Astrocyte of the cerebellum (primary cell): ENCODE measurements at regions not wholly inside any gene's neighbourhood (a gene's known extent, or its start where the extent isn't known, plus 50 kb on each side); places are given as distances from the start of the nearest gene placed in this dataset.

Source experiments
- DNase-seq: peaks from one replicate; pipeline ENCODE4 v3.0.0-alpha.2; 2011; ENCODE audit warnings: low read depth
- H3K4me3 ChIP-seq: 2 replicates; pipeline ENCODE4 v1.5.1; 2011; ENCODE audit warnings: mild to moderate bottlenecking, low read depth, low read length, moderate library complexity
- CTCF ChIP-seq: IDR thresholded peaks from 2 replicates; pipeline ENCODE4 v1.5.1; 2012; ENCODE audit warnings: low read length, low read depth, moderate library complexity, mild to moderate bottlenecking; ENCODE audit errors: missing control alignments
- in situ Hi-C: cut with HindIII; loops from 2 replicates; pipeline ENCODE4 v1.10.0; 2017; ENCODE audit warnings: low sequenced_read_pairs

DNA sequence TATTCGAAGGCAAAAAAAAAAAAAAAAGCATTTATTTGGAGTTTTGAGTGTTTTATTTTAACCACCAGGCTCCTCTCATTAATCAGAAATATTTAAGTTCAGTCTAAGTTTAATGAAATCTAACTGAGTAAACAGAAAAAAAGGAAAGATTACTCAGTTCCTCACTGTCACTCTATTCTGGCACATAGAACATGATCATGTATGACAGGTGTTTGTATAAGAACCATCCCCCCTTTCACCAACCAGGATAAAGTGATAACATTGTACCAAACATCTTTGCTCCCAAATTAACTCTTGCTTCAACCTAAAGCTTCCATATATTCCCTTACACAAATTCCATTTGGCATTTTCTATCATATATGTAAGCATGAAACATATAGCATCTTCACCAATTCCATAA is 176.2 kb upstream of the HSF2 start:
- no peak overlapping the region for H3K4me3 ChIP-seq
- in situ Hi-C loops = no loop called here
- TF ChIP-seq CTCF = no peak
- DNase-seq = no peak

DNA sequence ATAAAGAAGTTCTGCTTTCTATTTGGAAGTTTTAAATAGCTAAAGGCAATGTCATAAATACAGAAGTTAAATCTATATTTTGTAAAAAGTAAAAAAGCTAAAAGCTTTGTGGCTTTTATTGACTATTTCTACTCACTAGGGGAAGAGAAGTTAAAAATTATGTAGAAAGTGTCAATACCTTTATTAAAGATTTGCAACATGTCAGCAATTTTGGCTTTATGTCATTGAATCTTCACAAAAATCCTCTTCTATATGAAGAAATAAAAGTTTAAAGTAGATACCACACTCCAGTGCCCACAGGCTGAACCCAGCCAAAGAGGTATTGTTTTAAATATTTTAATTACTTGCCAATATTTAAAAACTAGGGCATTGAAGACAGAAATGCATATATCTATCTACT is 160.6 kb upstream of the HSF2 start:
- in situ Hi-C loops = no loop called here
- no peak for DNase-seq
- no peak overlapping the region for H3K4me3 ChIP-seq
- no peak for TF ChIP-seq CTCF

- no peak for DNase-seq
- no peak overlapping the region for H3K4me3 ChIP-seq
- no peak for TF ChIP-seq CTCF
- in situ Hi-C loops = no loop called here
These were observed 152.4 kb upstream of the HSF2 start for GRCh38 chr6:122246906-122247658.

- H3K4me3 ChIP-seq = no peak overlapping the region
- no peak for DNase-seq
- in situ Hi-C loops = no loop called here
- TF ChIP-seq CTCF = no peak
These were observed 151.3 kb upstream of the HSF2 start for GRCh38 chr6:122248001-122248669.

DNA sequence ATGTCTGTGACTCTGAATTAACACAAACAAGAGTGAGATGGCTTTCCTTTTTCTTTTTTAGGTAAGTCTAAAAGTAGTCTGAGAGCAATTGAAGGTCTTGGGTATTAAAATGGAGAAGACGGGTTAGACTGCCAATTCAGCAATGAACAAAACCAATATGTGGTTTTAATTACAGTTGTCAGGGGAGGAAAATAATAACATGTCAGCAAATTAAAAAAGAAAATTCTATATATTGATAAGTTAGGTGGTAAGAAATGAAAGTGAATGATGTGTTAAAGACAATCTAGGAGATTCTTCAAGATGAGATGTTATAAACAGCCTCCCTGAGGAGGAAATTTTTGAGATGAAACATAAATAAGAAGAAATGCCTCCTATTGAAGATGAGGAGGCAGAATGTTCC is 150.6 kb upstream of the HSF2 start:
- H3K4me3 ChIP-seq = no peak overlapping the region
- no peak for DNase-seq
- in situ Hi-C loops = no loop called here
- TF ChIP-seq CTCF = no peak

DNA sequence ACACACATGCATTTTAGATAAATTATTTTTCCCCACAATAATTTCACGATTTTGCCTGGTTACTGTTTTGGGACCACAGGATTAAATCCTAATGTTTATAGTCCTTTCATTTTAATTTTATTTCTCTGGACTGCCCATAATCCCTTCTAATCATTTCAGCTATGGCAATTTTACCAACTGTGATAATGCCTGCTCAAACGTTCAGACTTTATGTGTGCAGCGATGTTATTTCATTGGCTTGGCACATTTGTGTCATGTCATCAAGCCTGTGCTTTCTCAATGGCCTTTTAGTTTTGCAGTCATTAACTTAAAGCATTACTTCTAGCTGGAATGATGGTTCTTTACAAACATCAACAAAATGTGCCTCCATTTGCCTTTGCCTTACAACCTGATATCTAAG is 140.6 kb upstream of the HSF2 start:
- H3K4me3 ChIP-seq = no peak overlapping the region
- in situ Hi-C loops = no loop called here
- no peak for DNase-seq
- no peak for TF ChIP-seq CTCF
